ENCODE measurements at regions not wholly inside any gene's neighbourhood (a gene's known extent, or its start where the extent isn't known, plus 50 kb on each side); places are given as distances from the start of the nearest gene placed in this dataset.
"Not testable (repeated sequence)": the region's sequence is repeated elsewhere in the genome, so short reads cannot be mapped to it uniquely, and the experiment has no call there.

DNA sequence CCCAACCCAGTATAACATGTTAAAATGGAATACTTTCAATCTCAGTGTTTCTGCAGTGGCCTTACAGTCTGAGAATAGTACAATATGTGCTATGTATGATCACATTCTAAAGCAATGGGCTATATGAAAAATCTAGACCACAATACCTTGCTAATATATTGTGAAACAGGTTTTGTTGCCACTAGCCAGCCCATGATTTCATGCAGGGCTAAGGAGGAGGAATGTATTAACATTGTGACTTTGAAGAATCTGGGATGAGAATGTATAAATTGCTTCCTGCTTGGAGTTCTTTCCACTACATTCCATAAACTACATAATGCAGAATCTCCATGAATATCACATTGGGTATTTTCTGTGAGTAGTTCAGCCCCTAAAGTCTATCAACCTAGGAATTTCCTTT is 935.4 kb upstream of the GRIA3 start:
- DNase-seq (ENCODE audit: low read depth in 4 of 4, low spot score in 3 of 4), result no peak

DNA sequence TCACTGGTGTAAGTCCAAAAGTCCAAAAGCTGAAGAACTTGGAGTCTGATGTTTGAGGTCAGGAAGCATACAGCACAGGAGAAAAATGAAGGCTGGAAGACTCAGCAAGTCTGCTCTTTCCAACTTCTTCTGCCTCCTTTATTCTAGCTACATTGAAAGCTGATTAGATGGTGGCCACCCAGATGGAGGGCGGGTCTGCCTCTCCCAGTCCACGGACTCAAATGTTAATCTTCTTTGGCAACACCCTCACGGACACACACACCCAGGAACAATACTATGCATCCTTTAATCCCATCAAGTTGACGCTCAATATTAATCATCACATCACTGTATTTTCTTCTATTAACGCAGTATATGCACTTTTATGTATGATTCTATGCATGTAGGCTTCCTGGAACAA is 931.6 kb upstream of the GRIA3 start:
- DNase-seq (ENCODE audit: low read depth in 4 of 4, low spot score in 3 of 4), result no peak

GRCh38 chrX:122268353-122268752 is 915.7 kb upstream of the GRIA3 start:
- no peak for DNase-seq (ENCODE audit: low read depth in 4 of 4, low spot score in 3 of 4)

DNA sequence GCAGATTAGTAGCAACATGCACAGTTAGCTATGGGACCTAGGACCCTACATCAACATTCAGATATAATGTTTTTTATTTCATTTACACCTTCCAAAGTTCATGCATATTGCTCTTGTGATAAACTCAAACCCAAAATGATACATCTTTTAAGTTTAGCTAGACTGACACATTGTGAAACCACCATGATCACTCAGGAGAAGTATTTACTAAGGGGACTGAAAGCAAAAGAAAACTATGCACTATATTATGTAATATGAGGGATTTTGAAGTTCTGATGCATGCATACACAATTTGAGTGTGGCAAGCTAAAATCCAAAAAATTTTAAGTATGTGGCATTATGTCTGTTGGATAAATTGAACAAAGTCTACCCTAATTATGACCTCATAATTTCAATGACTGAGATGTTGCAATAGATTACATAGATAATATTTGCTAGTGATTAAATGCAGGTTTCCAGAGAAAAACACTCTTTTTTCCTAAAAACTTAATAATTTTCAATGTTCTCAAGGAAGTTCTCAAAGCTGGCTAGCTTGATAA is 914.8 kb upstream of the GRIA3 start:
- DNase-seq (ENCODE audit: low read depth in 4 of 4, low spot score in 3 of 4), result no peak

DNA sequence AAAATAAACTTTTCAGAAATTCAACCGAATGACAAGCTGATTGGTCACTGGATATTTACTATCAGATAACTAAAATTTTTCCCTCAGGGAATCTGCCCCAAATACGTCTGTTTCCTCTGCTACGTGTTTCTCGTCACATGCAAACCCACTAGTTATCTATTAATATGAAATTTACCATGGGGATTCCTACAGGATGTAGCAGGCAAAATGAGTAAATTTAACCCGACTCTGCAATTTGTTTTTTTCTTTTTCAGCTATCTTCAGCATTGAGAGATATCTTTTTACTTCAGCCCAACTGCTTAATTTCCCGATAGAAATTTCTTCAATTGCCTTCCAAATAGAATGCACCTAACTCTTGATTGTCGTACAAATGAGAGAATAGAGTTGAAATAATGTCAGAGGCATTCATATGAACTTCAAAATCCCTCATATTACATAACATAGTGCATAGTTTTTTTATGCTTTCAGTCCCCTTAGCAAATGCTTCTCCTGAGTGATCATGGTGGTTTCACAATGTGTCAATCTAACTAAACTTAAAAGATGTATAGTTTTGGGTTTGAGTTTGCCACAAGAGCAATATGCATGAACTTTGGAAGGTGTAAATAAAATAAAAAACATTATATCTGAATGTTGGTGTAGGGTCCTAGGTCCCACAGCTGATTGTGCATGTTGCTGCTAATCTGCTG is 913.1 kb upstream of the GRIA3 start:
- no peak for DNase-seq (ENCODE audit: low read depth in 4 of 4, low spot score in 3 of 4)

- DNase-seq (ENCODE audit: low read depth in 4 of 4, low spot score in 3 of 4), result no peak
These were observed 912.1 kb upstream of the GRIA3 start for GRCh38 chrX:122272011-122272410.

DNA sequence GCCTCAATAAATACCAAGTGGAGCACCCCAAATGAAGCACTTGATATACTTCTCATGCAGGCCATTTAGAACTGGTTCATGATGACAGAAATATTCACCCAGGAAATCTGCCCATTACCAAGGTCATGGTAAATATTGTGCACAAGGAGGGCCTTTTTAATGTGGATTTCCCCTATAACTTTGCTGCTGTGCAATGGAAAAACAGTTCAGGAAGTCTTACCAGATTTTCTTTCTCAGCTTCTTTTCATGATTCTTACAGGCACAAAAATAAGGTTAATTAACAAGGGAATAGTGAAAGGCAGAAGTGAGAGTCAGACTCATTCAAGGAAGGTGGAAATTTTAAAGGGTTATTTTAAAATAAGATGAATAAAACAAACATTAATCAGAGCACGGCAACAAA is 904.3 kb upstream of the GRIA3 start:
- DNase-seq (ENCODE audit: low read depth in 4 of 4, low spot score in 3 of 4), result no peak

GRCh38 chrX:122299822-122300221 is 884.3 kb upstream of the GRIA3 start:
- not testable (repeated sequence) for DNase-seq (ENCODE audit: low read depth in 4 of 4, low spot score in 3 of 4)

DNA sequence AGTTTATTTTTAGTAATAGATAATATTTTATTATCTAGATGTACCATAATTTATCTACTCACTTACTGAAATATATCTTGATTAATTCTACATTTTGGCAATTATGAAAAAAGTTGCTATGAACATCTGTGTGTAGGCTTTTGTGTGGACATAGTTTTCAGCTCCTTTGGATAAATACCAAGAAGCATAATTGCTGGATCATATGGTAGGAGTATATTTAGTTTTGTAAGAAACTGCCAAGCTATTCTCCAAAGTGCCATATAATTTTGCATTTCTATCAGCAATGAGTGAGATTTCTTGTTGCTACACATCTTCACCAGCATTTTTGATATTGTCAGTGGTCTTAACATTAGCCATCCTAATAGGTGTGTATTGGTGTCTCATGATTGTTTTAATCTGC is 882.6 kb upstream of the GRIA3 start:
- DNase-seq (ENCODE audit: low read depth in 4 of 4, low spot score in 3 of 4), result no peak

GRCh38 chrX:122303761-122304160 is 880.3 kb upstream of the GRIA3 start:
- no peak for DNase-seq (ENCODE audit: low read depth in 4 of 4, low spot score in 3 of 4)

- no peak for DNase-seq (ENCODE audit: low read depth in 4 of 4, low spot score in 3 of 4)
These were observed 839.3 kb upstream of the GRIA3 start for GRCh38 chrX:122344816-122345215.

DNA sequence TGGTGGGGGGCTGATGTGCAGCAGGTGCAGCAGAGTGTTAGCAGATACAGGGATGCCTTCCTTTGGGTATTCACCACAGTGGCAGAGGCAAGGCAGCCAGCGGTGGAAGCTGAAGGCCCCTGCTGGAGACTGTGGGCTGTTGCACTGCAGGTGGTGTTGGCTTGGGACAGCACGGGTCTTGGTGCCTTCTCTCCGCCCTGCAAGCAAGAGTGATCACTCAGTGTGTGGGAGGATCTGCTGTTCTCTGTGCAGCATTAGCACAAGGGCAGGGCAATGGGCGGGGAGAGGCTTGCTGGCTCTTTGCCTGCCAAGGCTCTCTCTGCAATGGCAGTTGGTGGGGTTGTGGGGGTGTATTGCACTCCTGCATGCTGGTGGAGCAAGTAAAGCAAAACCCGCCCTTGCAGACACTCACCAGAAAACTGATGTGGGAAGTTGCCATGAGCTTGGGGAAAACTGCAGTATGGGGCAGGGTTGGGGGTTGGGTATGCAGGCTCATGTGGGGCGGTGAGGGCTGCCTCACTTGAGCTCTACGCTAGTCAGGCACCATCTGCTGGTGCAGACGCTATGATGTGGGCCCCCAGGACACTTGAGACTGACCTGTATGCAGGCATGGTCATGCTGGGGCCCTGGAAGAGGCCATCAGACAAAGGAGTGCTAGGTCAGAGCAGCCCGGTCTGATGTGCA is 820.8 kb upstream of the GRIA3 start:
- no peak for DNase-seq (ENCODE audit: low read depth in 4 of 4, low spot score in 3 of 4)

GRCh38 chrX:122375533-122375932 is 808.5 kb upstream of the GRIA3 start:
- not testable (repeated sequence) for DNase-seq (ENCODE audit: low read depth in 4 of 4, low spot score in 3 of 4)

GRCh38 chrX:122389005-122389404 is 795.1 kb upstream of the GRIA3 start:
- DNase-seq (ENCODE audit: low read depth in 4 of 4, low spot score in 3 of 4), result no peak

DNA sequence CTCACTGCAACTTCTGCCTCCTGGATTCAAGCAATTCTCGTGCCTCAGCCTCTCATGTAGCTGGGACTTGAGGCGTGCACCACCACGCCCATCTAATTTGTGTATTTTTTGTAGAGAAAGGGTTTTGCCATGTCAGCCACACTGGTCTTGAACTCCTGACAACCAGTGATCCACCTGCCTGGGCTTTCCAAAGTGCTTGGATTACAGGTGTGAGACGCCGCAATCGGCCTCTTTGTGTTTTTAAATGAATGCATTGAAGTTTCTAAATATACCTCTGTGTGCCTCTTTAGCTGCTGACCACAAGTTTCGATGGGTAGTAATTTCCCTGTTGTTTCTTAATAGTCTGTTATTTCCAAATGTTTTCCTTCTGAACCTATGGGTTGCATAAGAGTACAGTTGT is 765.3 kb upstream of the GRIA3 start:
- no peak for DNase-seq (ENCODE audit: low read depth in 4 of 4, low spot score in 3 of 4)

DNA sequence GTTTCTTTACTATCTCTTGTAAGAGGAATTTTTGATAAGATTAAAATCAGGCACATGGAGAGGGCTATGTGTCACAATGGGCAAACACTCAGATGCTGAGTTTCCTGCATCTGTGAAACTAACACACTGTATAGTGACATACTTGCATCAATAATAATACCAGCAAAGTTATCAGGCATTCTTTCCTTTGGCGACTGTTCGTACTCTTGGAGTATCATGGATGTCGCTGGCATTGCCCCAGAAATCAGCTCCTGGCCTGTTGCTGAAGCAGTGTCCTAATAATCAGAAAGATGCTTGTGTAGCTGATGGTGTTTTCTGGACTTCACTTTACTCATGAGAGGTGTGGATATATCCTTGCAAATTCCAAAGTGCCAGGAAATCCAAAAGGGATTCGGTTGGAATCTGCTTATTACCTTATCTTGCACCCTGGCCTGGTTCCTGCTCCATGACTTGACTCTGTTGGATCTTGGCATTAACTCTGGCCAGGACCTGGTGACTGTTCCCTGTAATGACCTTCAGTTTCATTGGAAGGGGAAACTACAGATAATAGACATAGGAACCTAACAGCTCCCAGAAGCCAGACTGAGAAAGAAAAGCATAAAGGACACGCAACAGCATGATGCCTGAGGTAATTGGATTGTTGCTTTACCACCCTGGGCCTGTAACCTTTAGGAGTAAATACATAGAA is 762.5 kb upstream of the GRIA3 start:
- no peak for DNase-seq (ENCODE audit: low read depth in 4 of 4, low spot score in 3 of 4)

DNA sequence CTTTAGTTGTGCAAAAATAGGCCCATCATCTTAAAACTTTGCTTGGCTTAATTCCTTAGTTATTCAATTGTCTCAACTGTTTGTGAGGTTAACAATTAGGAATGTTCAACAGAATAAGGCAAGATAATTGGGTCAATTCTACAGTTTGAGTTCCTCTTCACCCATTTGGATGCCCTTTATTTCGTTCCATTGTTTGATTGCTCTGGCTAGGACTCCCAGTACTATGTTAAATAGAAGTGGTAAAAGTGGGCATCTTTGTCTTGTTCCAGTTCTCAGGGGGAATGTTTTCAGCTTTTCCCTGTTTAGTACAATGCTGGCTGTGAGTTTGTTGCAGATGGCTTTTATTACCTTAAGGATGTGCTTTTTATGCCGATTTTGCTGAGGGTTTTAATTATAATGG is 761.5 kb upstream of the GRIA3 start:
- no peak for DNase-seq (ENCODE audit: low read depth in 4 of 4, low spot score in 3 of 4)

DNA sequence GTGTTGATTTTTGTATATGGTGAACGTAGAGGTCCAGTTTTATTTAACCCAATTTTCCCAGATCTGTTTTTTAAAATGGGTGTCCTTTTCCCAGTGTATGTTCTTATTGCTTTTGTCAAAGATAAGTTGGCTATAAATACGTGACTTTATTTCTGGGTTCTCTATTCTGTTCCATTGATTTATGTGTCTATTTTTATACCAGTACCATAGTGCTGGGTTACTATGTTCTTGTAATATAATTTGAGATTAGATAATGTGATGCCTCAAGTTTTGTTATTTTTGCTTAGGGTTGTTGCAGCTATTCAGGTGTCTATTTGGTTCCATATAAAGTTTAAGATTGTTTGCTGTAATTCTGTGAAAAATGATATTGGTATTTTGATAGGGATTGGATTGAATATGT is 749.1 kb upstream of the GRIA3 start:
- DNase-seq (ENCODE audit: low read depth in 4 of 4, low spot score in 3 of 4), result no peak

- DNase-seq (ENCODE audit: low read depth in 4 of 4, low spot score in 3 of 4), result no peak
These were observed 744.2 kb upstream of the GRIA3 start for GRCh38 chrX:122439831-122440230.

DNA sequence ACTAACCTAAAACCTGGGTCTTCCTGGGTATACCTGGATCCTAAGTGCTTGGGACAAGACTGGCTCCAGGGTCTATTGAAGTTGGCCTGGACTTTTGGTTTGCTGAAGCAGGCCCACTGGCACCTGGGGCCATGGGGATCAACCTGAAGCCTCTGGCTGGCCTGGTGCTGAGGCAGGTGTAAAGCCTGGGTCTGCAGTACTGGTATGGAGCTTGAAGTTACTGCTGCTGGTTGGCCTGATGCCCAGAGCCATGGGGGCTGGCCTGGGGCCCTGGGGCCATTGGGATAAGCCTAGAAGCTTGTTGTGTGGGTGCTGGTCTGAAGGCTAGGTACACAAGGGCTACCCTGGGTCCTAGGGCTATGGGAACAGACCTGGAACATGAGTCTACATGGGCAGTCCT is 743.2 kb upstream of the GRIA3 start:
- no peak for DNase-seq (ENCODE audit: low read depth in 4 of 4, low spot score in 3 of 4)

DNA sequence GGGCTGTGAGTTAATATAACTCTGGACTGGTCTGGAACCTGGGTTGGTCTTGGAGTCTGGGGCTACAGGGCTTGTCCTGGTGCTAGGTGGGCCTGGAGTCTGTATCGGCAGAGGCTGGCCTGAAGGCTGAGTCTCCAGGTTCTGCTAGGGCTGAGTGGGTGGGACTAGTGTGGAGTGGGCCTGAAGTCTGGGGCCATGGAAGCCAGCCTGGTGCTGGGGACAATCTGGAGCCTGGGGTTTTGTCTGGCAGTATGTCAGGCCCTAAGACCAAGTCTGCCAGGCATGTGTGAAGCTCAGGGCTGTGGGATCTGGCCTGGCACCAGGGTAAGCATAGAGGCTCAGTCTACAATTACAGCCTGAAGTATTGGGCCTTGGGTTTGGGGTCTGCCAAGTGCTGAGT is 742.6 kb upstream of the GRIA3 start:
- no peak for DNase-seq (ENCODE audit: low read depth in 4 of 4, low spot score in 3 of 4)

- peak in 1 of 4 donors; percentile 2 for DNase-seq (ENCODE audit: low read depth in 4 of 4, low spot score in 3 of 4)
These were observed 738.6 kb upstream of the GRIA3 start for GRCh38 chrX:122445466-122445865.

All from right renal pelvis (tissue), 4 donors.